HepG2 (cell line): ENCODE measurements at regions not wholly inside any gene's neighbourhood (a gene's known extent, or its start where the extent isn't known, plus 50 kb on each side); places are given as distances from the start of the nearest gene placed in this dataset.

Source experiments
- ATAC-seq: fragments of 200-7000 bp; cut with Tn5 transposase; 3 replicates; pipeline ENCODE4 v1.9.1; 2020; ENCODE audit warnings: mild to moderate bottlenecking, moderate library complexity
- BruUV-seq: library from RNA; stranded (reverse); fragments of 400-500 nt; replicated peaks from 2 replicates; lab custom pipeline; 2021; lab: Mats Ljungman, UMichigan
- CTCF ChIA-PET: fragments of 300-600 bp; formaldehyde crosslinking; extraction: SDS; loops from one replicate; lab custom pipeline; 2021; ENCODE audit warnings: low total read pairs, inconsistent platforms, low intra/inter-chr PET ratio; lab: Yijun Ruan, JAX
- POLR2A ChIA-PET: fragments of 350-600 bp; sonication (Branson Sonifier 250); formaldehyde crosslinking; loops from one replicate; lab custom pipeline; 2020; ENCODE audit warnings: antibody characterized with exemption, inconsistent platforms; lab: Yijun Ruan, JAX
- DNase-seq: peaks from one replicate; pipeline ENCODE4 v3.0.0-alpha.2; 2015; ENCODE audit warnings: low spot score
- FAIRE-seq: peaks from 3 replicates; lab custom pipeline; 2011; peaks lifted over from hg19 to GRCh38; lab: Jason Lieb, UNC
- H2AFZ ChIP-seq: one replicate; pipeline ENCODE4 v1.6.1; 2011; ENCODE audit warnings: low read length, inconsistent platforms
- H3K27ac ChIP-seq: fragments of 300-600 bp; 3 replicates; pipeline ENCODE4 v1.8.0; 2011; ENCODE audit warnings: mixed run types, mild to moderate bottlenecking, mixed read lengths, low read length, inconsistent platforms; ENCODE audit not compliant: insufficient read depth; ENCODE audit errors: extremely low read length
- H3K27me3 ChIP-seq, 2 experiments: fragments of 200-600 bp in 1 of 2; 2 replicates in 1 of 2; 3 replicates in 1 of 2; pipeline versions ENCODE4 v1.6.0 to v1.8.0; 2011; ENCODE audit warnings: low read length in 2 of 2, mild to moderate bottlenecking in 2 of 2, moderate library complexity in 2 of 2, inconsistent platforms in 1 of 2; ENCODE audit not compliant: insufficient read depth in 2 of 2, control insufficient read depth in 1 of 2
- H3K36me3 ChIP-seq, 2 experiments: fragments of 200-600 bp in 1 of 2; replicated peaks in 1 of 2; 2 replicates in 1 of 2; 3 replicates in 1 of 2; pipeline versions ENCODE4 v1.5.1 to v1.8.0; 2011; ENCODE audit warnings: low read length in 2 of 2, inconsistent platforms in 1 of 2; ENCODE audit not compliant: insufficient read depth in 2 of 2, control insufficient read depth in 1 of 2
- H3K4me1 ChIP-seq: 2 replicates; pipeline ENCODE4 v1.5.1; 2012; ENCODE audit warnings: low read length, inconsistent platforms; ENCODE audit not compliant: insufficient read depth
- H3K4me2 ChIP-seq: 2 replicates; pipeline ENCODE4 v1.6.0; 2011; ENCODE audit warnings: low read depth, low read length, inconsistent platforms
- H3K4me3 ChIP-seq, 3 experiments: fragments of 200-600 bp in 1 of 3; sonication (generic), shearing (Covaris generic) in 1 of 3; replicated peaks in 1 of 3; 2 replicates each; pipeline ENCODE4 v1.5.1; 2011 to 2016; ENCODE audit warnings: low read length in 3 of 3, inconsistent platforms in 2 of 3, low read depth in 2 of 3, mild to moderate bottlenecking in 2 of 3, control low read depth in 1 of 3, mixed read lengths in 1 of 3; ENCODE audit not compliant: insufficient read depth in 1 of 3
- H3K79me2 ChIP-seq: one replicate; pipeline ENCODE4 v1.6.1; 2011; ENCODE audit warnings: low read length, inconsistent platforms; ENCODE audit not compliant: insufficient read depth
- H3K9ac ChIP-seq: 2 replicates; pipeline ENCODE4 v1.6.0; 2011; ENCODE audit warnings: mild to moderate bottlenecking, low read depth, low read length, inconsistent platforms; ENCODE audit not compliant: insufficient read depth
- H3K9me3 ChIP-seq: 2 replicates; pipeline ENCODE4 v1.5.1; 2012; ENCODE audit warnings: mild to moderate bottlenecking, low read length
- H4K20me1 ChIP-seq: 2 replicates; pipeline ENCODE4 v1.6.0; 2011; ENCODE audit warnings: inconsistent platforms, mild to moderate bottlenecking, low read length, moderate library complexity; ENCODE audit not compliant: insufficient read depth
- HNF4G ChIP-seq, 2 experiments: sonication (generic) in 1 of 2; formaldehyde crosslinking in 1 of 2; IDR thresholded peaks; 2 replicates each; pipeline versions ENCODE4 v1.4.0 to v1.6.1; 2011 to 2020; ENCODE audit warnings: borderline replicate concordance in 2 of 2, low read depth in 2 of 2, mild to moderate bottlenecking in 2 of 2, low read length in 1 of 2, missing genetic modification reagents in 1 of 2, moderate library complexity in 1 of 2
- IRX3 ChIP-seq: sonication (generic); formaldehyde crosslinking; IDR thresholded peaks from 2 replicates; pipeline ENCODE4 v1.8.1; 2023; ENCODE audit warnings: mild to moderate bottlenecking, low read depth, missing genetic modification reagents, borderline replicate concordance
- SMAD9 ChIP-seq: sonication (generic); formaldehyde crosslinking; IDR thresholded peaks from 2 replicates; pipeline ENCODE4 v1.5.1; 2020; ENCODE audit warnings: mild to moderate bottlenecking, missing genetic modification reagents
- TCF7L2 ChIP-seq: IDR thresholded peaks from 2 replicates; pipeline ENCODE4 v1.6.1; 2011; ENCODE audit warnings: mild to moderate bottlenecking, low read depth, low read length, moderate library complexity
- ZBTB8A ChIP-seq: sonication (generic); formaldehyde crosslinking; IDR thresholded peaks from 2 replicates; pipeline ENCODE4 v1.4.0; 2020; ENCODE audit warnings: mild to moderate bottlenecking, low read depth, missing genetic modification reagents, borderline replicate concordance
- ZNF550 ChIP-seq: sonication (generic); formaldehyde crosslinking; IDR thresholded peaks from 2 replicates; pipeline ENCODE4 v1.4.0; 2020; ENCODE audit warnings: mild to moderate bottlenecking, missing genetic modification reagents, borderline replicate concordance
- WGBS: methylation state at CpG from one replicate; pipeline ENCODE4 v1.1.6; 2017; ENCODE audit warnings: low lambda C conversion rate; 5-methylcytosine and 5-hydroxymethylcytosine counted together
- in situ Hi-C: cut with HindIII; loops from 2 replicates; pipeline ENCODE4 v1.10.0; 2017; ENCODE audit warnings: low pct_unique_long_range_greater_than_20kb; ENCODE audit not compliant: extremely low pct_ligation_motif_present
- intact Hi-C: fragments of 100-400 bp; cut with micrococcal nuclease; formaldehyde crosslinking; loops from one replicate; pipeline ENCODE4 v1.10.0; 2022; ENCODE audit not compliant: unreplicated experiment
- TF ChIP-seq, protein P1 (sequence below): sonication (generic); formaldehyde crosslinking; IDR thresholded peaks from 2 replicates; pipeline ENCODE4 v1.5.0; 2020; ENCODE audit warnings: missing genetic modification reagents, mild to moderate bottlenecking, borderline replicate concordance
- TF ChIP-seq, protein P2 (sequence below): sonication (generic); formaldehyde crosslinking; IDR thresholded peaks from 2 replicates; pipeline ENCODE4 v1.4.0; 2020; ENCODE audit warnings: missing genetic modification reagents, mild to moderate bottlenecking, borderline replicate concordance

DNA sequence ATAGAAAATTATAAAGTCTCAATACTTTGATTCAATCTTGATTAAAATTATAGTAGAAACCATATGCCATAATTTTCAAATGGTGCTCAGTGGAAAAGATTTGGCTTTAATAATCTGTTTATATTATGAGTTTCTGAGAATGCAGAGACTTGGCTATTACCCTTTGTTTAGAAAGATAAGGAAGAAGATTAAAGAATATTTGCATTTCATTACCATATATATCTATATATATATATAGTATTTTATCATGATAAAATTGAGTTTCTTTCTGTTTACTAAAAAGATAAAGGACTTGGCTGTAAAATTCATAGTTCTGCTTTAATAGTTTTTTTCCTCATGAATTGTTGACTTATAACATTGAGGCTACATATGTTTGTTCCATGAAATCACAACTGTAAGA lies 679.3 kb upstream of the MAP3K7 start:
- Histone ChIP-seq H3K79me2 (no peaks in the 10 kb centered on the region), H2AFZ (no peak overlapping the region), H3K27ac (no peak overlapping the region), H3K4me1 (no peaks in the 10 kb centered on the region), H3K36me3 (no peaks in the 10 kb centered on the region), H4K20me1 (no peaks in the 10 kb centered on the region), H3K4me2 (no peak overlapping the region), H3K9me3 (no peaks in the 10 kb centered on the region), H3K9ac (no peak overlapping the region), H3K4me3 (no peak overlapping the region), H3K27me3 (no peaks in the 10 kb centered on the region)
- no peak for FAIRE-seq
- DNase-seq = no peak
- ATAC-seq = no peak
- in situ Hi-C loops = no loop called here
- POLR2A ChIA-PET = no interaction called here
- intact Hi-C loops = no loop called here
- BruUV-seq = no TSS peak
- no peak for TF ChIP-seq IRX3 (CRISPR knock-in tag)
- TF ChIP-seq, protein P1, sequence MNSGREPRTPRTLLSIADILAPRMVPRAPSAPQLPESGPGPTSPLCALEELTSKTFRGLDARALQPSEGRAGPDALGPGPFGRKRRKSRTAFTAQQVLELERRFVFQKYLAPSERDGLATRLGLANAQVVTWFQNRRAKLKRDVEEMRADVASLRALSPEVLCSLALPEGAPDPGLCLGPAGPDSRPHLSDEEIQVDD (CRISPR knock-in tag) = no peak
- no peak for TF ChIP-seq HNF4G (IDR thresholded peaks at IDR 0.05; ENCODE audit: borderline replicate concordance, low read depth, low read length)
- no peak for TF ChIP-seq HNF4G (CRISPR knock-in tag; IDR thresholded peaks at IDR 0.05; ENCODE audit: borderline replicate concordance, low read depth)
- CTCF ChIA-PET = no interaction called here

DNA sequence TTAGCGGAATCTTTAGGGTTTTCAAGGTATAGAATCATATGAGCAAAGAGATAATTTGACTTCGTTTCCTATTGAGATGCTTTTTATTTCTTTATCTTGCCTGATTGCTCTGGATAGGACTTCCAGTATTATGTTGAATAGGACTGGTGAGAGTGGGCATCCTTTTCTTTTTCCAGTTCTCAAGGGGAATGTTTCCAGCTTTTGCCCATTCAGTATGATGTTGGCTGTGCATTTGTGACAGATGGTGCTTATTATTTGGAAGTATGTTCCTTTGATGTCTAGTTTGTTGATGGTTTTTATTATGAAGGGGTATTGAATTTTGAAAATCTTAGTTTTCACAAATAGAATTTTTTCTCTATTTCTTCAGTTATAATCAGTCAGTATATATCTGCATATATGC lies 656.6 kb upstream of the MAP3K7 start:
- Histone ChIP-seq H3K4me3 (no peak overlapping the region), H3K9ac (no peak overlapping the region), H3K36me3 (no peaks in the 10 kb centered on the region), H3K79me2 (no peaks in the 10 kb centered on the region), H3K9me3 (no peaks in the 10 kb centered on the region), H3K4me2 (no peak overlapping the region), H4K20me1 (no peaks in the 10 kb centered on the region), H3K4me1 (no peaks in the 10 kb centered on the region), H3K27ac (no peak overlapping the region), H3K27me3 (no peaks in the 10 kb centered on the region), H2AFZ (no peak overlapping the region)
- DNase-seq (no peak), FAIRE-seq (no peak), ATAC-seq (no peak)
- 4% methylated on average over 2 of the region's 2 CpGs for WGBS
- no TSS peak for BruUV-seq
- in situ Hi-C loops = no loop called here
- POLR2A ChIA-PET = no interaction called here
- TF ChIP-seq TCF7L2 = no peak
- TF ChIP-seq, protein P2, sequence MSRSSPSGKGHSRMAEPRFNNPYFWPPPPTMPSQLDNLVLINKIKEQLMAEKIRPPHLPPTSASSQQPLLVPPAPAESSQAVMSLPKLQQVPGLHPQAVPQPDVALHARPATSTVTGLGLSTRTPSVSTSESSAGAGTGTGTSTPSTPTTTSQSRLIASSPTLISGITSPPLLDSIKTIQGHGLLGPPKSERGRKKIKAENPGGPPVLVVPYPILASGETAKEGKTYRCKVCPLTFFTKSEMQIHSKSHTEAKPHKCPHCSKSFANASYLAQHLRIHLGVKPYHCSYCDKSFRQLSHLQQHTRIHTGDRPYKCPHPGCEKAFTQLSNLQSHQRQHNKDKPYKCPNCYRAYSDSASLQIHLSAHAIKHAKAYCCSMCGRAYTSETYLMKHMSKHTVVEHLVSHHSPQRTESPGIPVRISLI (CRISPR knock-in tag) = no peak
- no peak for TF ChIP-seq ZBTB8A (CRISPR knock-in tag)
- no peak for TF ChIP-seq ZNF550 (CRISPR knock-in tag)
- TF ChIP-seq SMAD9 (CRISPR knock-in tag) = no peak
- CTCF ChIA-PET = no interaction called here
- intact Hi-C loops = no loop called here
